Karpas-422 (cell line): ENCODE measurements at regions not wholly inside any gene's neighbourhood (a gene's known extent, or its start where the extent isn't known, plus 50 kb on each side); places are given as distances from the start of the nearest gene placed in this dataset.

Experiments
- DNase-seq: peaks from one replicate; pipeline ENCODE4 v3.0.0-alpha.2; 2015
- H2AFZ ChIP-seq: fragments of 200-600 bp; sonication (generic); 2 replicates; pipeline ENCODE4 v1.6.1; 2014; ENCODE audit warnings: antibody characterized with exemption, low read length, mixed read lengths
- H3K27ac ChIP-seq: fragments of 200-600 bp; sonication (generic); 2 replicates; pipeline ENCODE4 v1.5.1; 2014; ENCODE audit warnings: mild to moderate bottlenecking, low read length, moderate library complexity
- H3K27me3 ChIP-seq: fragments of 200-600 bp; sonication (generic); 2 replicates; pipeline ENCODE4 v1.6.1; 2014; ENCODE audit warnings: low read length, mixed read lengths
- H3K36me3 ChIP-seq: fragments of 200-600 bp; sonication (generic); 2 replicates; pipeline ENCODE4 v1.6.1; 2014; ENCODE audit warnings: low read length, mixed read lengths; ENCODE audit not compliant: insufficient read depth
- H3K4me1 ChIP-seq: fragments of 200-600 bp; sonication (generic); 2 replicates; pipeline ENCODE4 v1.6.1; 2014; ENCODE audit warnings: mild to moderate bottlenecking, low read length, mixed read lengths
- H3K4me2 ChIP-seq: fragments of 200-600 bp; sonication (generic); 2 replicates; pipeline ENCODE4 v1.6.1; 2014; ENCODE audit warnings: low read length, low read depth, mild to moderate bottlenecking; ENCODE audit not compliant: poor library complexity, severe bottlenecking
- H3K4me3 ChIP-seq: fragments of 200-600 bp; sonication (generic); 2 replicates; pipeline ENCODE4 v1.5.1; 2014; ENCODE audit warnings: mild to moderate bottlenecking, antibody characterized with exemption, low read length, mixed read lengths
- H3K79me2 ChIP-seq: fragments of 200-600 bp; sonication (generic); 2 replicates; pipeline ENCODE4 v1.6.1; 2014; ENCODE audit warnings: mild to moderate bottlenecking, low read length, mixed read lengths
- H3K9ac ChIP-seq: fragments of 200-600 bp; sonication (generic); 2 replicates; pipeline ENCODE4 v1.6.0; 2014; ENCODE audit warnings: low read length
- H3K9me2 ChIP-seq: fragments of 200-600 bp; sonication (generic), shearing (Covaris generic); replicated peaks from 2 replicates; pipeline ENCODE4 v1.6.0; 2014; ENCODE audit warnings: mild to moderate bottlenecking, low read length, moderate library complexity; ENCODE audit not compliant: insufficient read depth
- H3K9me3 ChIP-seq: fragments of 300-700, 200-600 bp; sonication (generic); 2 replicates; pipeline ENCODE4 v1.6.1; 2014; ENCODE audit warnings: low read length, mixed read lengths
- H4K20me1 ChIP-seq: fragments of 200-600 bp; sonication (generic); 2 replicates; pipeline ENCODE4 v1.6.1; 2014; ENCODE audit warnings: mild to moderate bottlenecking, antibody characterized with exemption, low read length, low read depth; ENCODE audit not compliant: insufficient read depth

- no peaks in the 10 kb centered on the region for H4K20me1 ChIP-seq
- no peak overlapping the region for H3K9ac ChIP-seq
- no peaks in the 10 kb centered on the region for H3K9me3 ChIP-seq
- no peaks in the 10 kb centered on the region for H3K79me2 ChIP-seq
- no peak overlapping the region for H3K27ac ChIP-seq
- DNase-seq = no peak
- no peaks in the 10 kb centered on the region for H3K27me3 ChIP-seq
- no peak overlapping the region for H3K4me2 ChIP-seq
- H3K4me3 ChIP-seq = no peak overlapping the region
- no peaks in the 10 kb centered on the region for H3K9me2 ChIP-seq
- no peaks in the 10 kb centered on the region for H3K4me1 ChIP-seq
- H3K36me3 ChIP-seq = no peaks in the 10 kb centered on the region
- H2AFZ ChIP-seq = no peak overlapping the region
These were observed 386.6 kb downstream of the BUD13 start for GRCh38 chr11:116386118-116386699.

GRCh38 chr11:116384876-116385275 lies 387.9 kb downstream of the BUD13 start:
- Histone ChIP-seq H3K4me1 (no peaks in the 10 kb centered on the region), H3K9ac (no peak overlapping the region), H3K9me3 (no peaks in the 10 kb centered on the region), H3K4me2 (no peak overlapping the region), H3K36me3 (no peaks in the 10 kb centered on the region), H3K79me2 (no peaks in the 10 kb centered on the region), H4K20me1 (no peaks in the 10 kb centered on the region), H3K27me3 (no peaks in the 10 kb centered on the region), H2AFZ (no peak overlapping the region), H3K9me2 (no peaks in the 10 kb centered on the region), H3K27ac (no peak overlapping the region), H3K4me3 (no peak overlapping the region)
- no peak for DNase-seq

- Histone ChIP-seq H3K4me2 (no peak overlapping the region), H2AFZ (no peak overlapping the region), H3K4me3 (no peak overlapping the region), H3K36me3 (no peaks in the 10 kb centered on the region), H3K9me3 (no peaks in the 10 kb centered on the region), H4K20me1 (no peaks in the 10 kb centered on the region), H3K9me2 (no peaks in the 10 kb centered on the region), H3K4me1 (no peaks in the 10 kb centered on the region), H3K79me2 (no peaks in the 10 kb centered on the region), H3K9ac (no peak overlapping the region), H3K27me3 (no peaks in the 10 kb centered on the region), H3K27ac (no peak overlapping the region)
- DNase-seq = no peak
These were observed 388.4 kb downstream of the BUD13 start for GRCh38 chr11:116384407-116384806.

DNA sequence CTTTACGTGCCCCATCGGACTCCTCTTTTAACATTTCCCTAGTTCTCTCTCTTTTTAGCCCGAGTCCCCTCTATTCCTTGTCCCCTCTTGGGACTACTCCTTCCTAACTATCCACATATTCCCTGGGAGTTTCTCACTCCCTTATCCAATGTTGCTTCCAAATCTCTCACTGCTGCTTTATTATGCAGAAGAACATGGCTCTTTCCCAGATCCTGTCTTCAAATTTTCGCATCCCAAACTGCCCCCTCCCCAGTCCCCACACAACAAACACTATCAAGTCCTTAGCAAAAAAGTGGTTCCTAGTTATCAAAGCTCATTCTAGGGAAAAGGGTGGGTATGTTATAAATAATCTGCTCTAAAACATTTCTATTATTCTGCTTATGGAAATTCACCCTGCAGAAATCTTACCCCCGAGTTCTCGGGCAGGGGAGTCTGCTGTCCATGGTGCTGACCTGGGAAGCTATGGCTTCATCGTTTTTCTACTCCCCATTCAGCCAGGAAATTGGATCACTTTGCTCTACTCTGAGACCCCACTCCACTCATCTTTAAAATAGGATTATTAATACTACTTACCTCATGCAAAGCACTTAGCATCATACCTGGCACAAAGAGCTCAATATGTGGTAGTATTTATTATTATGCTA lies 393.5 kb downstream of the BUD13 start:
- no peak overlapping the region for H3K4me2 ChIP-seq
- peak; percentile 59 for DNase-seq
- H3K79me2 ChIP-seq = no peaks in the 10 kb centered on the region
- H3K4me3 ChIP-seq = no peak overlapping the region
- no peaks in the 10 kb centered on the region for H3K36me3 ChIP-seq
- no peak overlapping the region for H3K27ac ChIP-seq
- H2AFZ ChIP-seq = no peak overlapping the region
- H3K9ac ChIP-seq = no peak overlapping the region
- no peaks in the 10 kb centered on the region for H3K4me1 ChIP-seq
- H3K27me3 ChIP-seq = no peaks in the 10 kb centered on the region
- no peaks in the 10 kb centered on the region for H3K9me2 ChIP-seq
- H4K20me1 ChIP-seq = no peaks in the 10 kb centered on the region
- H3K9me3 ChIP-seq = no peaks in the 10 kb centered on the region

DNA sequence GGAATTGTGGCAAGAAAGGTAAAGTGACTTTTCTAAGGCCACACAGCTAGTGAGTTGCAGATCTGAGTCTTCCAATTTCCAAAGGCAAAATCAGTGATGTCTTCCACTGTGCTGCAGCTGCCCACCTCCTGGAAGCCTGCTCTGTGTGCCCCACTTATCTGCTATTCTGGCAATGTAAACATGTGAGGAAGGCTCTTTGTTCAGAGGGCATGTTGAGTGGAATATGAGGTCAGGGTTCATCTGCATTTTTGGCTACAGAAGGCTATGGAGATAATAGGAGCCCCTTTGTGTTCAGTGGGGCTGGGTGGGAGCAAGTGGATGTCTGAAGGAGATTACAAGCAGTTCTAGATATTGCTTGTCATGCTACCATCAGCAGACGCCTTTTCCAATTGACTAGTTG lies 396.2 kb downstream of the BUD13 start:
- Histone ChIP-seq H3K4me1 (no peaks in the 10 kb centered on the region), H3K27me3 (no peaks in the 10 kb centered on the region), H3K4me2 (no peak overlapping the region), H3K9me3 (no peaks in the 10 kb centered on the region), H3K79me2 (no peaks in the 10 kb centered on the region), H2AFZ (no peak overlapping the region), H3K9me2 (no peaks in the 10 kb centered on the region), H3K4me3 (no peak overlapping the region), H4K20me1 (no peaks in the 10 kb centered on the region), H3K9ac (no peak overlapping the region), H3K36me3 (no peaks in the 10 kb centered on the region), H3K27ac (no peak overlapping the region)
- DNase-seq = no peak

DNA sequence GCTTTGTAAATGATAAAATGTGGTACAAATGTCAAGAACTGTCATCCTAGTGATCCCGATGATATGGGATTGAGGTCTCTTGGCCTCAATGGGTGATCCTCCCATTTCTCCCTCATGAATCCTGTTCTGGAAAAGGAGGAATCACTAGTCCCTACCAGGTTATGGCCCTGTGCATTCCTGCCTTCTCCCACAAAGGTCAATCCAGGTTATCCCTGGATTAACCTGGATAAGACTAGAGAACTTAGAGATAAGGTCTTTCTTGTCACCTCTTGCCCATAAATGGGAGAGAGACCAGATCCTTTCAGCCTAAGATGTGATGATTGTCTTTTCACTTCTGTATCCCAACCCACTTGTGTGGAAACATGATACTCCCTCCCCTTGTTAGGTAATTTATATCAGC lies 396.7 kb downstream of the BUD13 start:
- no peak overlapping the region for H3K27ac ChIP-seq
- no peaks in the 10 kb centered on the region for H3K9me3 ChIP-seq
- no peaks in the 10 kb centered on the region for H3K27me3 ChIP-seq
- no peak overlapping the region for H2AFZ ChIP-seq
- H3K4me2 ChIP-seq = no peak overlapping the region
- no peaks in the 10 kb centered on the region for H3K9me2 ChIP-seq
- H3K9ac ChIP-seq = no peak overlapping the region
- H3K36me3 ChIP-seq = no peaks in the 10 kb centered on the region
- no peak for DNase-seq
- no peaks in the 10 kb centered on the region for H3K79me2 ChIP-seq
- no peaks in the 10 kb centered on the region for H4K20me1 ChIP-seq
- H3K4me3 ChIP-seq = no peak overlapping the region
- no peaks in the 10 kb centered on the region for H3K4me1 ChIP-seq

- Histone ChIP-seq H3K9ac (no peak overlapping the region), H2AFZ (no peak overlapping the region), H3K9me2 (no peaks in the 10 kb centered on the region)
These were observed 397.6 kb downstream of the BUD13 start for GRCh38 chr11:116375221-116375620.

GRCh38 chr11:116374085-116374484 lies 398.7 kb downstream of the BUD13 start:
- Histone ChIP-seq H3K4me2 (no peak overlapping the region), H3K4me1 (no peaks in the 10 kb centered on the region)

More at GRCh38 chr11:116375221-116375620, 397.6 kb downstream of the BUD13 start:
- Histone ChIP-seq H3K36me3 (no peaks in the 10 kb centered on the region), H3K27ac (no peak overlapping the region), H3K27me3 (no peaks in the 10 kb centered on the region), H3K79me2 (no peaks in the 10 kb centered on the region), H4K20me1 (no peaks in the 10 kb centered on the region), H3K4me2 (no peak overlapping the region), H3K9me3 (no peaks in the 10 kb centered on the region), H3K4me3 (no peak overlapping the region), H3K4me1 (no peaks in the 10 kb centered on the region)
- no peak for DNase-seq

More at GRCh38 chr11:116374085-116374484, 398.7 kb downstream of the BUD13 start:
- Histone ChIP-seq H3K9me3 (no peaks in the 10 kb centered on the region), H3K36me3 (no peaks in the 10 kb centered on the region), H3K27ac (no peak overlapping the region), H3K79me2 (no peaks in the 10 kb centered on the region), H3K27me3 (no peaks in the 10 kb centered on the region), H3K9me2 (no peaks in the 10 kb centered on the region), H2AFZ (no peak overlapping the region), H3K9ac (no peak overlapping the region), H3K4me3 (no peak overlapping the region), H4K20me1 (no peaks in the 10 kb centered on the region)
- no peak for DNase-seq
